Retinal pigment epithelial cell (primary cell): ENCODE measurements at regions not wholly inside any gene's neighbourhood (a gene's known extent, or its start where the extent isn't known, plus 50 kb on each side); places are given as distances from the start of the nearest gene placed in this dataset.
"Not testable (repeated sequence)": the region's sequence is repeated elsewhere in the genome, so short reads cannot be mapped to it uniquely, and the experiment has no call there.

Source experiments
- DNase-seq: peaks from one replicate; pipeline ENCODE4 v3.0.0-alpha.2; 2010; ENCODE audit warnings: low read depth
- H3K4me3 ChIP-seq: 2 replicates; pipeline ENCODE4 v1.5.1; 2011; ENCODE audit warnings: mild to moderate bottlenecking, low read length, control low read depth, moderate library complexity
- TF ChIP-seq, protein P1 (sequence below): conservative IDR thresholded peaks from 2 replicates; pipeline ENCODE4 v1.5.1; 2011; ENCODE audit warnings: low read depth, low read length, control low read depth, inconsistent platforms

DNA sequence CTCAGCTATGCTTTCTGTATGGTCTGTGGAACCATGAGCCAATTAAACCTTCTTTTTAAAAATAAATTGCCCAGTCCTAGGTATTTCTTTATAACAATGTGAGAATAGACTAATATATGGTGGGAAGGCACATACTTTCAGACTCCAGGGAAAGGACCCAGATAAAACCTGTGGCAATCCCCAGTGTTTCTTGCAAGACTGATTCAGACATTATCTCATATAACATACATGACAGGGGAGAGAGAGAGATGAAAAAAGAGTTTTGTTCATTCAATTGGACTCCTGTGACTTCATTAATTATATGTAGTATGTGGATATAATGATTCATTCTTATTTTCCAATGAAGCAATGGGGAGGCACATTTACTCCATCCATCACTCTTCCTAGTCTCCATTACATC lies 291.4 kb upstream of the PRKX start:
- TF ChIP-seq, protein P1, sequence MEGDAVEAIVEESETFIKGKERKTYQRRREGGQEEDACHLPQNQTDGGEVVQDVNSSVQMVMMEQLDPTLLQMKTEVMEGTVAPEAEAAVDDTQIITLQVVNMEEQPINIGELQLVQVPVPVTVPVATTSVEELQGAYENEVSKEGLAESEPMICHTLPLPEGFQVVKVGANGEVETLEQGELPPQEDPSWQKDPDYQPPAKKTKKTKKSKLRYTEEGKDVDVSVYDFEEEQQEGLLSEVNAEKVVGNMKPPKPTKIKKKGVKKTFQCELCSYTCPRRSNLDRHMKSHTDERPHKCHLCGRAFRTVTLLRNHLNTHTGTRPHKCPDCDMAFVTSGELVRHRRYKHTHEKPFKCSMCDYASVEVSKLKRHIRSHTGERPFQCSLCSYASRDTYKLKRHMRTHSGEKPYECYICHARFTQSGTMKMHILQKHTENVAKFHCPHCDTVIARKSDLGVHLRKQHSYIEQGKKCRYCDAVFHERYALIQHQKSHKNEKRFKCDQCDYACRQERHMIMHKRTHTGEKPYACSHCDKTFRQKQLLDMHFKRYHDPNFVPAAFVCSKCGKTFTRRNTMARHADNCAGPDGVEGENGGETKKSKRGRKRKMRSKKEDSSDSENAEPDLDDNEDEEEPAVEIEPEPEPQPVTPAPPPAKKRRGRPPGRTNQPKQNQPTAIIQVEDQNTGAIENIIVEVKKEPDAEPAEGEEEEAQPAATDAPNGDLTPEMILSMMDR = no peak
- DNase-seq = no peak
- H3K4me3 ChIP-seq = no peak overlapping the region

DNA sequence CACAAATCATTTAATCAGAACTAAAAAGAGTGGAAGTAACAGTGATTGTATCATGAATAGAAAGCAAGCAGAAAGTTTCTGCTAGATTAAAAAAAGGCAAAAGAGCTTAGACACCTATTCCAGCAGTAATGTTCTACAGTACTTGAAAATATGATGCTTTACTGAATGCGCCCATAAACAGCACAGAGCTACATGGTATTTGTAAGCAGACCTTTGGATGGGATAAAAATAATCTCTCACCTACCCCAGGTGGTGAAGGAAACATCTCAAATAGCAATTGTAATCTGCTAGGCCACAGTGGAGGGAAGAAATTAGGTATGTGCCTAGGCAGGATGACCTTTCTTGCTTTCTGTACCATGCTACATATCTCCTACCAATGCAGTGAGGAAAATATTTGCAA lies 280.9 kb upstream of the PRKX start:
- TF ChIP-seq, protein P1 = no peak
- no peak for DNase-seq
- no peak overlapping the region for H3K4me3 ChIP-seq

DNA sequence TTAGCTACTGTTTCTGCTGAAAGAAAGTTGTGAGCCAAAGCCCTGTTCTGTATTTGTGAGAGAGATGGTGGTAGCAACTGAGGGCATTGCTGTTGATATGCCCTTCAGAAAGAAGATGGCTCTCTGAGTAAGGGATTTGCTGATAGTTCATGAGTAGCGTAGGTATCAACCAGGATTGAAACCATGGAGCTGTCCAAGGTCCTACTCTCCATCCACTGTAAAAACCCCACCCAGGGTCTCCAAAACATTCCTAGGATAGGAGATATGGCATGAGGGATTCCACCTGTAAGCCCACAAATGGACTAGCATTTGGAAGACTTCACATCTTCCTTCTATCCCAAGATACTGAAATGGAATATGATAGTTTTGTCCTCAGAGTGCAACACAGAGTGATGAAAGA lies 277.1 kb upstream of the PRKX start:
- no peak for DNase-seq
- no peak overlapping the region for H3K4me3 ChIP-seq
- TF ChIP-seq, protein P1 = no peak

DNA sequence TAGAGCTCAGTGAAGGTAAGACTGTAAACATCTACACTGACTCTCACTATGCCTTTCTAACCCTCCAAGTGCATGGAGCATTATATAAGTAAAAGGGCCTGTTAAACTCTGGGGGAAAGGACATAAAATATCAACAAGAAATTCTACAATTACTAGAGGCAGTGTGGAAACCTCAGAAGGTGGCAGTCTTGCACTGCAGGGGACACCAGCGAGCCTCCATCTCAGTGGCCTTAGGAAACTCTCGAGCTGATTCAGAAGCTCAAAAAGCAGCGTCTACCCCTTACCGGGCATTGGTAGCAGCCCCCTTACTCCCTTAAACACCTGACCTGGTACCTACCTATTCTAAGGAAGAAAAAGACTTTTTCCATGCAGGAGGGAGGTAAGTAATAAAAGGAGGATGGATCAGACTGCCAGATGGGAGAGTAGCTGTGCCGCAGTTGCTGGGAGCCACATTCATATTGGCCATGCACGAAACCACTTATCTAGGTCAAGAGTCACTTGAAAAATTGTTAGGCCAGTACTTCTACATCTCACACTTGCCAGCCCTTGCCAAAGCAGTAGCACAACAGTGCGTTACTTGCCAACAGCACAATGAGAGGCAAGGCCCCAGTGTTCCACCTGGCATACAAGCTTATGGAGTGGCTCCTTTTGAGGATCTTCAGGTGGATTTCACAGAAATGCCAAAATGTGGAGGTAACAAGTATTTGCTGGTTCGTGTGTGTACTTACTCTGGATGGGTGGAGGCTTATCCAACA lies 258.8 kb upstream of the PRKX start:
- DNase-seq, H3K4me3 ChIP-seq: not testable (repeated sequence)

DNA sequence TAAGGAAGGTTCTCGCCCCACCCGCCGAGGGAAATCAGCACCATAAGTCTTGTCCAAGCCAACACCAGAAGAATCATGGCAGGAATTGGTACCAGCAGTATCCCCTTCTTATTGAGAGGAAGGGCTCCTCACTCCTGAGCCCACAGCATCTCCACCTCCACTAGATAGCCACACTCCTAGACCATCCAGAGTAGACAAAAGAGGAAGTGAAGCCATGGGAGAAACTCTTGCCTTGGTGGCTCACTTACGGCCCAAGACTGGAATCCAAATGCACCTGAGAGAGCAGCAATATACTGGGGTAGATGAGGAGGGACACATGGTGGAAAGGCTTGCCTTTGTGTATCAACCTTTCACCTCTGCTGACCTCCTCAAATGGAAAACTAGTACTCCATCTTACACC lies 255.3 kb upstream of the PRKX start:
- no peak overlapping the region for H3K4me3 ChIP-seq
- DNase-seq = no peak
- TF ChIP-seq, protein P1 = no peak

DNA sequence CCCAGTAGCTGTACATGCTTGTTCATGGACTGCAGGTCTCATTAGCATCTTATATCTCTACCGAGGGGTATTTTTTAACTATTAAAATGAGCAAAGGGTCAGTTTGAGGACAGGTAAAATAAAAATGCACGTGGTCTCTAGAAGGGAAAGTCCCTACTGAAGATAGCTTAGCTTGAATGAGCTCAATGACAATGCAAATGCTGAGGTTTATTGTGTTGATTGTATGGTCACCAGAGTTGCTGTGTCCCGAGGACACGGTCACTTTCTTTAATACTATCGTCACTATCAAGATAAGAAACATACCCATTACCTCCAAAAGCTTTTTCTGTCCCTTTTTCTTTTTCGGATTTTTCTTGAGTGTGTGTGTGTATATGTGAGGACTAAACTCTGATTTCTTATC lies 250.5 kb upstream of the PRKX start:
- DNase-seq = no peak
- TF ChIP-seq, protein P1 = no peak
- H3K4me3 ChIP-seq = no peak overlapping the region

DNA sequence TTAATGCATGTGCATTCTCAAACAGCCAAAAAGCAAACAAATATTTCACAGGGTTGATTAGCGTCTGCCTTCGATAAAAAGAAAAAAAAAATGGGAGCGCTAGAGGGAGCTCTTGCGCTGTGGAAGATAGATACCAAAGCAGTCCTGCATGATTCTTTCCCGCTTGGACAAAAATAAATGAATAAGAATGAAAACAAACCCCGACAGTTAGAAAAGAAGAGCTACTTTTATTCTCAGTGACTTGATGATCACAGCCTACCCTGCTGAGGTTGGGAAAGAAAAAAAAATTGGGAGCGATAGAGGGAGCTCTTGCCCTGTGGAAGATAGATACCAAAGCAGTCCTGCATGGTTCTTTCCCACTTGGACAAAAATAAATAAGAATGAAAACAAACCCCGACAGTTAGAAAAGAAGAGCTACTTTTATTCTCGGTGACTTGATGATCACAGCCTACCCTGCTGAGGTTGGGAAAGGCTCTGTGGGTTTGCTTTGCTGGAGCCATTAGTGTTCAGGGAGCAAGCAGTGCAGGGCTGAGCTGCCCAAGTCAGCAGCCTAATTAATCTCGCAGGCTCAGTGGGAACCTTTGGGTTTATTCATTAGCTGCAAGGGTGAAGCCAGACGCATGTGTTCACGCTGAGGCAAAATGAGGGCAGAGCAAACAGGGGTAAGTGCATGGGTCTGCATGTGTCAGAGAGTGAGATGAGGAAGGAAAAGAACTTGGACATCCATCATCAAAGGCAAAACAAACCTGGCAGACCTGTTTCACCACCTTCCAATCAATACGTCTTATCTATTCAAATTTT lies 249.3 kb upstream of the PRKX start:
- no peak for DNase-seq
- no peak overlapping the region for H3K4me3 ChIP-seq
- TF ChIP-seq, protein P1 = peak; percentile 59
